ENCODE measurements at regions not wholly inside any gene's neighbourhood (a gene's known extent, or its start where the extent isn't known, plus 50 kb on each side); places are given as distances from the start of the nearest gene placed in this dataset.

DNA sequence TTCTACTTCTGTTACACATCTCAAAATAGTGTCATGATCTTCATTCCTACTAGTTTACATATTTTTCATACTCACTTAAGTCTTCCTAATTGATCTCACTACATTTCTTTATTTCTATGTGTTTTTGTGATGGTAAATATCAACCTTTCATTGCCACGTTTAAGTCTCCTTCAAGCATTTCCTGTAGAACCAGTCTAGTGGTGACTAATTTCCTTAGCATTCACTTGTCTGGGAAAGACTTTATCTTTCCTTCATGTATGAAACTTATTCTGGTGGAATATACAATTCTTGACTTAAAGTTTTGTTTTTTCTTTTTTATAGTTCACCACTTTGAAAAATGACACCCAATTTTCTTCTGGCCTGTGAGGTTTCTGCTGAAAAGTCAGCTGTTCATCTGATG, 181.4 kb upstream of the NEIL3 start:
- no peak overlapping the region for H3K27ac ChIP-seq (ENCODE audit: insufficient read depth in 1 of 2, low read depth in 1 of 2, low read length in 2 of 2, poor library complexity in 1 of 2, severe bottlenecking in 2 of 2)

DNA sequence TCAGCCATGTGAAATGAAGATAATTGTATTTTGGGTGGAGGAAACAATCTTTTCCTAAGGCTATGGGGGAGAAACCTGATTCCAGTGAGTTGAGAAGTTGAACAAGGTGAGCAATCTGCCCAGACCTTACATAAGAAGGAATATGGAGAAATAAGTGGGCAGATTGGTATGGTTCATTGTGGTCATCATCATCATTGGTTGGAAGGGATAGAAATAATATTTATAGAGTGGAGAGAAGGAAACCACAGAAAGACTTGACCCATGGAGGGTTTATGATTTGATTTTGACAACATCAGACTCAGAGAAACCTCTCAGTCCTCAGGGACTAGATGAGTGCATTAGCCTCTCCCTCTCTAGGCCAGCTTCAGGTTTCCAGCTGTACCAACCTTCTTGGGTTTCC, 177.9 kb upstream of the NEIL3 start:
- ChIA-PET POLR2A (no interaction called here), CTCF (no interaction called here)
- Histone ChIP-seq H3K4me1 (ENCODE audit: control extremely low read depth in 1 of 4, control insufficient read depth in 4 of 4, insufficient read depth in 4 of 4, low read length in 3 of 4) (no peaks in the 10 kb centered on the region), H3K9me3 (ENCODE audit: control extremely low read depth in 1 of 5, control insufficient read depth in 4 of 5, insufficient read depth in 2 of 5, low read depth in 1 of 5, low read length in 4 of 5) (peaks cover 0 to 4% (median 2%) of the 10 kb centered on the region in 5 experiments), H3K36me3 (ENCODE audit: control insufficient read depth in 4 of 4, insufficient read depth in 4 of 4, low read length in 3 of 4) (no peaks in the 10 kb centered on the region), H3K27me3 (replicated peaks in 2 of 5; ENCODE audit: control insufficient read depth in 4 of 5, insufficient read depth in 5 of 5, low read length in 4 of 5) (no peaks in the 10 kb centered on the region), H3K4me3 (ENCODE audit: control insufficient read depth in 1 of 7, extremely low read depth in 1 of 7, insufficient read depth in 4 of 7, low read depth in 2 of 7, low read length in 6 of 7) (no peak overlapping the region), H3K27ac (ENCODE audit: insufficient read depth in 1 of 2, low read depth in 1 of 2, low read length in 2 of 2, poor library complexity in 1 of 2, severe bottlenecking in 2 of 2) (no peak overlapping the region)
- DNase-seq = no peak

More for the DNA sequence above, 181.4 kb upstream of the NEIL3 start:
- Histone ChIP-seq H3K4me1 (ENCODE audit: control extremely low read depth in 1 of 4, control insufficient read depth in 4 of 4, insufficient read depth in 4 of 4, low read length in 3 of 4) (no peaks in the 10 kb centered on the region), H3K36me3 (ENCODE audit: control insufficient read depth in 4 of 4, insufficient read depth in 4 of 4, low read length in 3 of 4) (no peaks in the 10 kb centered on the region), H3K4me3 (ENCODE audit: control insufficient read depth in 1 of 7, extremely low read depth in 1 of 7, insufficient read depth in 4 of 7, low read depth in 2 of 7, low read length in 6 of 7) (no peak overlapping the region), H3K9me3 (ENCODE audit: control extremely low read depth in 1 of 5, control insufficient read depth in 4 of 5, insufficient read depth in 2 of 5, low read depth in 1 of 5, low read length in 4 of 5) (peaks cover 0 to 4% (median 3%) of the 10 kb centered on the region in 5 experiments), H3K27me3 (replicated peaks in 2 of 5; ENCODE audit: control insufficient read depth in 4 of 5, insufficient read depth in 5 of 5, low read length in 4 of 5) (no peaks in the 10 kb centered on the region)
- DNase-seq = no peak
- WGBS (ENCODE audit: insufficient coverage) = no CpG with 5 or more reads among the region's 1 CpG
- CTCF ChIA-PET = no interaction called here
- POLR2A ChIA-PET = no interaction called here

DNA sequence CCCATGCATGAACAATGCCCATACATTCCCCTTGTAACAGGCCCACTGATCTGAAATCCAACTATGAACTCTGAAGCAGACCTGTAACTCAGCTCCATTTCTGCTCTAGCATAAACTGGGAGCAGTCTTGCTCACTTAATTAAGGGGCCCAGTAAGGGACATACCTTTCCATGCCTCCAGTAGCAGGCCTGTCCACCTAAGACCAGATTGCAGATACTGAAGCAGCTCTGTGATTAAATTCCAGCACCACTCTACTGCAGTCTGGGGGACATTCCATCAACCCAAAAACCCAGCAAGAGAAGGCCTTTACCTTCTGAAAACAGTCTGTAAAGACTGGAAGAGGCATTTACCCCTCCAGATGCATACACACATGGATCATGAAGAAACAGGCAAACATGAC, 162.0 kb upstream of the NEIL3 start:
- no peak for DNase-seq
- ChIA-PET POLR2A (no interaction called here), CTCF (no interaction called here)
- H3K27me3 ChIP-seq (replicated peaks in 2 of 5; ENCODE audit: control insufficient read depth in 4 of 5, insufficient read depth in 5 of 5, low read length in 4 of 5) = no peaks in the 10 kb centered on the region
- H3K4me3 ChIP-seq (ENCODE audit: control insufficient read depth in 1 of 7, extremely low read depth in 1 of 7, insufficient read depth in 4 of 7, low read depth in 2 of 7, low read length in 6 of 7) = no peak overlapping the region
- no peaks in the 10 kb centered on the region for H3K4me1 ChIP-seq (ENCODE audit: control extremely low read depth in 1 of 4, control insufficient read depth in 4 of 4, insufficient read depth in 4 of 4, low read length in 3 of 4)
- peaks cover 0 to 1% (median 0%) of the 10 kb centered on the region in 5 experiments for H3K9me3 ChIP-seq (ENCODE audit: control extremely low read depth in 1 of 5, control insufficient read depth in 4 of 5, insufficient read depth in 2 of 5, low read depth in 1 of 5, low read length in 4 of 5)
- H3K36me3 ChIP-seq (ENCODE audit: control insufficient read depth in 4 of 4, insufficient read depth in 4 of 4, low read length in 3 of 4) = no peaks in the 10 kb centered on the region
- H3K27ac ChIP-seq (ENCODE audit: insufficient read depth in 1 of 2, low read depth in 1 of 2, low read length in 2 of 2, poor library complexity in 1 of 2, severe bottlenecking in 2 of 2) = no peak overlapping the region

DNA sequence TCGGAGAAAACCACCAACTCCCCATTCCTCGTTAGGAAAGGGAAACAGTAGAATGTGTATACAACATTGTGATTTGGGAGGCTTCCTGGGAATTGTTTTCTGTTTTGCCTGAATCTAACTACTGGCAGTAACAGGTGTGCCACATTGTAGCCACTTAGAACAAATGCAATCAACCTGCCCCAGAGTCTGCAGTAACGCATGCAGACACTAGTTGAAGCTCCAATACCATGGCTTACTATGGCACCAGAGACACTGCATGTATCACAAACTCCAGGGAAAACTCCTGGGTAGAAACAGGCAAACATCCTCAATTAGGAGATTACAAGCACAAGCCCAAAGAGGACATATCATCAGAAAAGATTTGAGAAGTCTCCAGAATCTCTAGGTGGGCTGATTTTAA, 154.2 kb upstream of the NEIL3 start:
- Histone ChIP-seq H3K27ac (ENCODE audit: insufficient read depth in 1 of 2, low read depth in 1 of 2, low read length in 2 of 2, poor library complexity in 1 of 2, severe bottlenecking in 2 of 2) (no peak overlapping the region), H3K4me1 (ENCODE audit: control extremely low read depth in 1 of 4, control insufficient read depth in 4 of 4, insufficient read depth in 4 of 4, low read length in 3 of 4) (no peaks in the 10 kb centered on the region), H3K36me3 (ENCODE audit: control insufficient read depth in 4 of 4, insufficient read depth in 4 of 4, low read length in 3 of 4) (no peaks in the 10 kb centered on the region), H3K4me3 (ENCODE audit: control insufficient read depth in 1 of 7, extremely low read depth in 1 of 7, insufficient read depth in 4 of 7, low read depth in 2 of 7, low read length in 6 of 7) (no peak overlapping the region), H3K9me3 (ENCODE audit: control extremely low read depth in 1 of 5, control insufficient read depth in 4 of 5, insufficient read depth in 2 of 5, low read depth in 1 of 5, low read length in 4 of 5) (no peaks in the 10 kb centered on the region), H3K27me3 (replicated peaks in 2 of 5; ENCODE audit: control insufficient read depth in 4 of 5, insufficient read depth in 5 of 5, low read length in 4 of 5) (no peaks in the 10 kb centered on the region)
- 100% methylated on average over 1 of the region's 3 CpGs for WGBS (ENCODE audit: insufficient coverage)
- ChIA-PET POLR2A (no interaction called here), CTCF (no interaction called here)
- no peak for DNase-seq

DNA sequence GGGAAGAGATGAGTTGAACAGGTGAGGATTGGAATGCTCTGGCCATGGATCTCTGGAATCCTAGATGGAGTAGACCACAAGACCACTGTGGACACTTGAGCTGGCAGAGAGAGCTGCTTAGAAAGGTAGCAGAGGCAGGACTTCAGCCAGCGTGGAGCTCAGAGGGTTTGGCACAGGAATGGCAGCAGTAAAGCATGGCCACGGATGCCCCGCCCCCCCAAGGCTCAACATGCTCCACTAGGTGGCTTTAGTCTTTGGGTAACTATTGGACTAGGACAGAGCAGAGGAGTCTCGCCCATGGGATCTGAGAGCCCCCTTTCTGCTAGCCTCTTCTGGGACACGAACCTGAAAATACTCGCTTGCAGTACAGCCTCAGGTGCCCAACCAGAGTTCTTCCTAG, 150.1 kb upstream of the NEIL3 start:
- WGBS (ENCODE audit: insufficient coverage) = 91% methylated on average over 5 of the region's 6 CpGs
- POLR2A ChIA-PET = no interaction called here
- DNase-seq = no peak

DNA sequence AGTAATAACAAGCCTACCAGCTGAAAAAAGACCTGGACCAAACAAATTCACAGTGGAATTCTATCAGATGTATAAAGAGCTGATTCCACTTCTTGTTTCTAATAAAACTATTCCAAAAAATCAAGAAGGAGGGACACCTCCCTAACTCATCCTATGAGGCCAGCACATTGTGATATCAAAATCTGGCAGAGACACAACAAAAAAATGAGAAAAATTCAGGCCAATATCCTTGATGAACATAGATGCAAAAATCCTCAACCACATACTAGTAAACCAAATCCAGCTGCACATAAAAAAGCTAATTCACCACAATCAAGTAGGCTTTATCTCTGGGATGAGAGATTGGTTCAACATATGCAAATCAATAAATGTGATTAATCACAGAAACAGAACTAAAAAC, 147.9 kb upstream of the NEIL3 start:
- Histone ChIP-seq H3K4me3 (ENCODE audit: control insufficient read depth in 1 of 7, extremely low read depth in 1 of 7, insufficient read depth in 4 of 7, low read depth in 2 of 7, low read length in 6 of 7) (no peak overlapping the region), H3K36me3 (ENCODE audit: control insufficient read depth in 4 of 4, insufficient read depth in 4 of 4, low read length in 3 of 4) (no peaks in the 10 kb centered on the region), H3K9me3 (ENCODE audit: control extremely low read depth in 1 of 5, control insufficient read depth in 4 of 5, insufficient read depth in 2 of 5, low read depth in 1 of 5, low read length in 4 of 5) (no peaks in the 10 kb centered on the region), H3K4me1 (ENCODE audit: control extremely low read depth in 1 of 4, control insufficient read depth in 4 of 4, insufficient read depth in 4 of 4, low read length in 3 of 4) (no peaks in the 10 kb centered on the region), H3K27me3 (replicated peaks in 2 of 5; ENCODE audit: control insufficient read depth in 4 of 5, insufficient read depth in 5 of 5, low read length in 4 of 5) (no peaks in the 10 kb centered on the region), H3K27ac (ENCODE audit: insufficient read depth in 1 of 2, low read depth in 1 of 2, low read length in 2 of 2, poor library complexity in 1 of 2, severe bottlenecking in 2 of 2) (no peak overlapping the region)
- ChIA-PET POLR2A (no interaction called here), CTCF (no interaction called here)
- DNase-seq = no peak

More for the DNA sequence above, 150.1 kb upstream of the NEIL3 start:
- Histone ChIP-seq H3K27ac (ENCODE audit: insufficient read depth in 1 of 2, low read depth in 1 of 2, low read length in 2 of 2, poor library complexity in 1 of 2, severe bottlenecking in 2 of 2) (no peak overlapping the region), H3K4me1 (ENCODE audit: control extremely low read depth in 1 of 4, control insufficient read depth in 4 of 4, insufficient read depth in 4 of 4, low read length in 3 of 4) (no peaks in the 10 kb centered on the region), H3K9me3 (ENCODE audit: control extremely low read depth in 1 of 5, control insufficient read depth in 4 of 5, insufficient read depth in 2 of 5, low read depth in 1 of 5, low read length in 4 of 5) (no peaks in the 10 kb centered on the region), H3K36me3 (ENCODE audit: control insufficient read depth in 4 of 4, insufficient read depth in 4 of 4, low read length in 3 of 4) (no peaks in the 10 kb centered on the region), H3K27me3 (replicated peaks in 2 of 5; ENCODE audit: control insufficient read depth in 4 of 5, insufficient read depth in 5 of 5, low read length in 4 of 5) (no peaks in the 10 kb centered on the region), H3K4me3 (ENCODE audit: control insufficient read depth in 1 of 7, extremely low read depth in 1 of 7, insufficient read depth in 4 of 7, low read depth in 2 of 7, low read length in 6 of 7) (no peak overlapping the region)
- CTCF ChIA-PET = no interaction called here

DNA sequence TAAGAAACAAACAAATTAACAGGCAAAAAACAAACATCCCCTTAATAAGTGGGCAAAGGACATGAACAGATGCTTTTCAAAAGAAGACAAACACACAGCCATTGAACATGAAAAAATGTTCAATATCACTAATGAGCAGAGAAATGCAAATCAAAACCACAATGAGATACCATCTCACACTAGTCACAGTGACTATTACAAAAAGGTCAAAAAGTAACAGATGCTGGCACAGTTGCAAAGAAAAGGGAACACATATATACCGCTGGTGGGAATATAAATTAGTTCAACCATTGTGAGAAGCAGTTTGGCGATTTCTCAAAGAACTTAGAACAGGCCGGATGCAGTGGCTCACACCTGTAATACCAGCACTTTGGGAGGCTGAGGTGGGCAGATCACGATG, 146.1 kb upstream of the NEIL3 start:
- whole genome bisulfite sequencing (ENCODE audit: insufficient coverage) = 88% methylated on average over 2 of the region's 4 CpGs
- DNase-seq = peak in 2 of 3 donors; percentile 1 to 8
- no peaks in the 10 kb centered on the region for H3K27me3 ChIP-seq (replicated peaks in 2 of 5; ENCODE audit: control insufficient read depth in 4 of 5, insufficient read depth in 5 of 5, low read length in 4 of 5)
- H3K27ac ChIP-seq (ENCODE audit: insufficient read depth in 1 of 2, low read depth in 1 of 2, low read length in 2 of 2, poor library complexity in 1 of 2, severe bottlenecking in 2 of 2) = no peak overlapping the region
- no peaks in the 10 kb centered on the region for H3K4me1 ChIP-seq (ENCODE audit: control extremely low read depth in 1 of 4, control insufficient read depth in 4 of 4, insufficient read depth in 4 of 4, low read length in 3 of 4)
- POLR2A ChIA-PET = no interaction called here
- no peaks in the 10 kb centered on the region for H3K36me3 ChIP-seq (ENCODE audit: control insufficient read depth in 4 of 4, insufficient read depth in 4 of 4, low read length in 3 of 4)
- CTCF ChIA-PET = no interaction called here
- H3K4me3 ChIP-seq (ENCODE audit: control insufficient read depth in 1 of 7, extremely low read depth in 1 of 7, insufficient read depth in 4 of 7, low read depth in 2 of 7, low read length in 6 of 7) = no peak overlapping the region
- no peaks in the 10 kb centered on the region for H3K9me3 ChIP-seq (ENCODE audit: control extremely low read depth in 1 of 5, control insufficient read depth in 4 of 5, insufficient read depth in 2 of 5, low read depth in 1 of 5, low read length in 4 of 5)

DNA sequence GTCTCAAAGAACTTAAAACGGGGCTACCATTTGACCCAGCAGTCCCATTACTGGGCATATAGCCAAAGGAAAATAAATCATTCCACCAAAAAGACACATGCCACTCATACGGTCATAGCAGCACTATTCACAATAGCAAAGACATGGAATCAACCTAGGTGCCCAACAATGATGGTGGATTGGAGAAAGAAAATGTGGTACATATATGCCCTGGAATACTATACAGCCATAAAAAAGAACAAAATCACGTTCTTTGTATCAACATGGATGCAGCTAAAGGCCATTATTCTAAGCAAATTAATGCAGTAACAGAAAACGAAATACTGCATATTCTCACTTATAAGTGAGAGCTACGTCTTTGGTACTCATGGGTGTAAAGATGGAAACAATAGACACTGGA, 138.1 kb upstream of the NEIL3 start:
- peaks cover 0 to 3% (median 0%) of the 10 kb centered on the region in 5 experiments for H3K9me3 ChIP-seq (ENCODE audit: control extremely low read depth in 1 of 5, control insufficient read depth in 4 of 5, insufficient read depth in 2 of 5, low read depth in 1 of 5, low read length in 4 of 5)
- POLR2A ChIA-PET = no interaction called here
- no peaks in the 10 kb centered on the region for H3K36me3 ChIP-seq (ENCODE audit: control insufficient read depth in 4 of 4, insufficient read depth in 4 of 4, low read length in 3 of 4)
- no peak overlapping the region for H3K27ac ChIP-seq (ENCODE audit: insufficient read depth in 1 of 2, low read depth in 1 of 2, low read length in 2 of 2, poor library complexity in 1 of 2, severe bottlenecking in 2 of 2)
- H3K4me1 ChIP-seq (ENCODE audit: control extremely low read depth in 1 of 4, control insufficient read depth in 4 of 4, insufficient read depth in 4 of 4, low read length in 3 of 4) = no peaks in the 10 kb centered on the region
- CTCF ChIA-PET = no interaction called here
- no peaks in the 10 kb centered on the region for H3K27me3 ChIP-seq (replicated peaks in 2 of 5; ENCODE audit: control insufficient read depth in 4 of 5, insufficient read depth in 5 of 5, low read length in 4 of 5)
- WGBS (ENCODE audit: insufficient coverage) = no CpG with 5 or more reads among the region's 5 CpGs
- DNase-seq = no peak
- no peak overlapping the region for H3K4me3 ChIP-seq (ENCODE audit: control insufficient read depth in 1 of 7, extremely low read depth in 1 of 7, insufficient read depth in 4 of 7, low read depth in 2 of 7, low read length in 6 of 7)

All from common myeloid progenitor, CD34-positive (primary cell).